ENCODE measurements at regions not wholly inside any gene's neighbourhood (a gene's known extent, or its start where the extent isn't known, plus 50 kb on each side); places are given as distances from the start of the nearest gene placed in this dataset.

DNA sequence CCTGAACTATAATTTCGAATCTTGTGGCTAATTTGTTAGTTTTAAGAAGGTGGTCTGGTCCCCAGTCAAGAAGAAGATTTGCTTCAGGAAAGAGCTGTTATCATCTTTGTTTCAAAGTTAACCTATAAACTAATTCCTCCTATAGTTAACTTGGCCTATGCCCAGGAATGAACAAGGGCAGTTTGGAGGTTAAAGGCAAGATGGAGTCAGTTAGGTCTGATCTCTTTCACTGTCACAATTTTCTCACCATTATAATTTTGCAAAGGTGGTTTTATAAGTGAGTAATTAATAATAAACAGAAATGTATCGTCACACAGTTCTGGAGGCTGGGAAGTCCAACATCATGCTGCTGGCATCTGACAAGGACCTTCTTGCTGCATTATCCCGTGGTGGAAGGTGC is 238.6 kb downstream of the PIK3R1 start:
- no peak for TF ChIP-seq CTCF (IDR thresholded peaks at IDR 0.05)
- TF ChIP-seq POLR2A (IDR thresholded peaks at IDR 0.05) = no peak
- TF ChIP-seq POLR2AphosphoS5 (IDR thresholded peaks at IDR 0.05) = no peak

All from gastroesophageal sphincter (tissue), 3 donors.